K562 (cell line): ENCODE measurements at regions not wholly inside any gene's neighbourhood (a gene's known extent, or its start where the extent isn't known, plus 50 kb on each side); places are given as distances from the start of the nearest gene placed in this dataset.

Experiments used
- ATAC-seq: fragments of 200-7000 bp; cut with Tn5 transposase; 3 replicates; pipeline ENCODE4 v1.9.1; 2020; ENCODE audit warnings: moderate library complexity
- BruUV-seq: library from RNA; stranded (reverse); fragments of 400-500 nt; replicated peaks from 2 replicates; lab custom pipeline; 2021; lab: Mats Ljungman, UMichigan
- CTCF ChIA-PET: fragments of 300-600 bp; formaldehyde crosslinking; extraction: SDS; loops from one replicate; lab custom pipeline; 2021; ENCODE audit warnings: low intra/inter-chr PET ratio; lab: Yijun Ruan, JAX
- POLR2A ChIA-PET: fragments of 300-600, 350-650 bp; sonication (Branson Sonifier 250); formaldehyde crosslinking; extraction: SDS; loops from one replicate; lab custom pipeline; 2021; ENCODE audit warnings: antibody characterized with exemption, inconsistent platforms; lab: Yijun Ruan, JAX
- DNase-seq, 4 experiments: peaks; one replicate each; pipeline versions ENCODE4 v3.0.0 to v3.0.0-alpha.2; 2011 to 2018; ENCODE audit warnings: low spot score in 3 of 4, mixed read lengths in 3 of 4; ENCODE audit errors: extremely low read depth in 1 of 4
- FAIRE-seq: peaks from 2 replicates; lab custom pipeline; 2011; peaks lifted over from hg19 to GRCh38; lab: Jason Lieb, UNC
- H2AFZ ChIP-seq: 2 replicates; pipeline ENCODE4 v1.6.0; 2011; ENCODE audit warnings: low read depth, low read length, control low read depth, inconsistent platforms
- H3K27ac ChIP-seq: fragments of 200-600 bp; 3 replicates; pipeline ENCODE4 v1.8.0; 2011; ENCODE audit warnings: low read depth, mild to moderate bottlenecking, control low read depth, inconsistent platforms, low read length, moderate library complexity, mixed read lengths; ENCODE audit errors: extremely low read depth
- H3K27me3 ChIP-seq, 2 experiments: fragments of 300-600 bp in 1 of 2; 2 replicates in 1 of 2; 3 replicates in 1 of 2; pipeline versions ENCODE4 v1.6.0 to v1.8.0; 2011; ENCODE audit warnings: inconsistent platforms in 2 of 2, low read length in 2 of 2, mild to moderate bottlenecking in 1 of 2, mixed read lengths in 1 of 2, moderate library complexity in 1 of 2; ENCODE audit not compliant: control insufficient read depth in 2 of 2, insufficient read depth in 2 of 2
- H3K36me3 ChIP-seq: fragments of 300-600 bp; 3 replicates; pipeline ENCODE4 v1.8.0; 2011; ENCODE audit warnings: mild to moderate bottlenecking, low read length, inconsistent platforms; ENCODE audit not compliant: control insufficient read depth, insufficient read depth
- H3K4me1 ChIP-seq, 2 experiments: fragments of 200-600 bp in 1 of 2; replicated peaks in 1 of 2; 2 replicates in 1 of 2; 3 replicates in 1 of 2; pipeline versions ENCODE4 v1.5.1 to v1.8.0; 2011; ENCODE audit warnings: inconsistent platforms in 2 of 2, low read length in 2 of 2, mild to moderate bottlenecking in 1 of 2, mixed read lengths in 1 of 2, moderate library complexity in 1 of 2; ENCODE audit not compliant: control insufficient read depth in 2 of 2, insufficient read depth in 2 of 2
- H3K4me2 ChIP-seq: 2 replicates; pipeline ENCODE4 v1.6.1; 2011; ENCODE audit warnings: low read length, control low read depth, inconsistent platforms, mixed read lengths; ENCODE audit not compliant: insufficient read depth
- H3K4me3 ChIP-seq: fragments of 200-600 bp; sonication (generic), shearing (Covaris generic); 2 replicates; pipeline ENCODE4 v1.5.1; 2016; ENCODE audit warnings: control low read depth, inconsistent platforms
- H3K79me2 ChIP-seq: fragments of 200-600 bp; 3 replicates; pipeline ENCODE4 v1.8.0; 2011; ENCODE audit warnings: low read length, inconsistent platforms; ENCODE audit not compliant: control insufficient read depth, insufficient read depth
- H3K9ac ChIP-seq, 2 experiments: 2 replicates each; pipeline versions ENCODE4 v1.6.0 to v1.6.1; 2011; ENCODE audit warnings: low read depth in 2 of 2, low read length in 2 of 2, control low read depth in 1 of 2, inconsistent platforms in 1 of 2, mild to moderate bottlenecking in 1 of 2, mixed read lengths in 1 of 2; ENCODE audit not compliant: insufficient read depth in 1 of 2
- H3K9me1 ChIP-seq: one replicate; pipeline ENCODE4 v1.6.0; 2011; ENCODE audit warnings: inconsistent platforms, mild to moderate bottlenecking, low read length, moderate library complexity; ENCODE audit not compliant: control insufficient read depth, insufficient read depth
- H3K9me3 ChIP-seq: replicated peaks from 2 replicates; pipeline ENCODE4 v1.5.1; 2011; ENCODE audit warnings: low read depth, low read length, inconsistent platforms; ENCODE audit not compliant: control insufficient read depth, insufficient read depth
- H4K20me1 ChIP-seq: replicated peaks from 2 replicates; pipeline ENCODE4 v1.6.1; 2011; ENCODE audit warnings: low read length, inconsistent platforms, mixed read lengths; ENCODE audit not compliant: control insufficient read depth, insufficient read depth
- CBX3 ChIP-seq, 2 experiments: IDR thresholded peaks; 1 replicate in 1 of 2; 2 replicates in 1 of 2; pipeline ENCODE4 v1.6.1; 2012; ENCODE audit warnings: inconsistent platforms in 2 of 2, low read length in 2 of 2, borderline replicate concordance in 1 of 2, control low read depth in 1 of 2
- DMBX1 ChIP-seq: fragments of 250-450 bp; sonication (Bioruptor Pico); IDR thresholded peaks from 2 replicates; pipeline ENCODE4 v1.8.0; 2022; ENCODE audit warnings: inconsistent platforms, mild to moderate bottlenecking, moderate library complexity, borderline replicate concordance
- EP400 ChIP-seq: fragments of 450-650 bp; IDR thresholded peaks from 2 replicates; pipeline ENCODE4 v1.6.1; 2017; ENCODE audit warnings: antibody characterized with exemption, mild to moderate bottlenecking, moderate library complexity
- ETV5 ChIP-seq: sonication (generic); formaldehyde crosslinking; IDR thresholded peaks from 2 replicates; pipeline ENCODE4 v1.4.0; 2020; ENCODE audit warnings: low read depth, mild to moderate bottlenecking, missing genetic modification reagents
- FOXJ2 ChIP-seq: fragments of 200-800 bp; sonication (Bioruptor generic); IDR thresholded peaks from 2 replicates; pipeline ENCODE4 v1.6.1; 2016; ENCODE audit warnings: missing genetic modification characterization, missing compliant biosample characterization
- FOXJ3 ChIP-seq: sonication (generic); formaldehyde crosslinking; IDR thresholded peaks from 2 replicates; pipeline ENCODE4 v1.4.0; 2020; ENCODE audit warnings: mild to moderate bottlenecking, missing genetic modification reagents
- HNRNPUL1 ChIP-seq: fragments of 200-400 bp; formaldehyde crosslinking; IDR thresholded peaks from 2 replicates; pipeline ENCODE4 v1.6.1; 2017; ENCODE audit warnings: low read length
- JUND ChIP-seq, 2 experiments: IDR thresholded peaks; 2 replicates in 1 of 2; 3 replicates in 1 of 2; pipeline ENCODE4 v1.6.1; 2011; ENCODE audit warnings: borderline replicate concordance in 2 of 2, low read depth in 2 of 2, low read length in 2 of 2, improper control_type of control experiment in 1 of 2, missing biosample characterization in 1 of 2, missing genetic modification characterization in 1 of 2, missing genetic modification reagents in 1 of 2
- MTA2 ChIP-seq: fragments of 450-650 bp; IDR thresholded peaks from 2 replicates; pipeline ENCODE4 v1.6.1; 2016; ENCODE audit warnings: low read depth
- NFRKB ChIP-seq: fragments of 450-650 bp; IDR thresholded peaks from 2 replicates; pipeline ENCODE4 v1.6.1; 2016; ENCODE audit warnings: low read depth
- NR3C1 ChIP-seq: sonication (generic); formaldehyde crosslinking; IDR thresholded peaks from 2 replicates; pipeline ENCODE4 v1.8.1; 2022; ENCODE audit warnings: missing genetic modification reagents
- RFX5 ChIP-seq: IDR thresholded peaks from 2 replicates; pipeline ENCODE4 v1.6.1; 2011; ENCODE audit warnings: low read depth, mild to moderate bottlenecking, improper control_type of control experiment, low read length
- SLC30A9 ChIP-seq: fragments of 250-450 bp; sonication (Bioruptor Pico); IDR thresholded peaks from 2 replicates; pipeline ENCODE4 v1.8.0; 2022; ENCODE audit warnings: mild to moderate bottlenecking, moderate library complexity
- STAG1 ChIP-seq: sonication (generic); formaldehyde crosslinking; IDR thresholded peaks from 2 replicates; pipeline ENCODE4 v1.5.0; 2020; ENCODE audit warnings: missing genetic modification reagents, borderline replicate concordance
- TAL1 ChIP-seq: fragments of 450-650 bp; IDR thresholded peaks from 2 replicates; pipeline ENCODE4 v1.6.1; 2016; ENCODE audit warnings: mild to moderate bottlenecking
- ZFP30 ChIP-seq: fragments of 250-450 bp; sonication (Bioruptor Pico); IDR thresholded peaks from 2 replicates; pipeline ENCODE4 v1.8.0; 2022; ENCODE audit warnings: moderate library complexity, mild to moderate bottlenecking, inconsistent platforms, borderline replicate concordance
- ZNF282 ChIP-seq: sonication (generic); formaldehyde crosslinking; IDR thresholded peaks from 2 replicates; pipeline ENCODE4 v1.8.1; 2023; ENCODE audit warnings: missing genetic modification reagents
- ZNF3 ChIP-seq: fragments of 250-450 bp; sonication (Bioruptor Pico); IDR thresholded peaks from 2 replicates; pipeline ENCODE4 v1.5.0; 2021; ENCODE audit warnings: mild to moderate bottlenecking, moderate library complexity
- ZNF445 ChIP-seq: fragments of 250-450 bp; sonication (Bioruptor Pico); IDR thresholded peaks from 2 replicates; pipeline ENCODE4 v1.4.0; 2020; ENCODE audit warnings: low read depth, mild to moderate bottlenecking, moderate library complexity
- ZNF778 ChIP-seq: fragments of 450-650 bp; formaldehyde crosslinking; IDR thresholded peaks from 2 replicates; pipeline ENCODE4 v1.4.0; 2020; ENCODE audit warnings: mild to moderate bottlenecking, moderate library complexity
- WGBS: fragments of 100-300 bp; shearing (Covaris generic); methylation state at CpG from one replicate; pipeline ENCODE4 v1.1.6; 2016; ENCODE audit warnings: low coverage, mixed read lengths; ENCODE audit not compliant: insufficient coverage; ENCODE audit errors: missing lambda C conversion rate; 5-methylcytosine and 5-hydroxymethylcytosine counted together
- in situ Hi-C: fragments of 300-500 bp; cut with MboI; formaldehyde crosslinking; loops from 4 replicates; pipeline ENCODE4 v1.15.0; 2018; ENCODE audit warnings: inconsistent platforms, mixed read lengths
- intact Hi-C: fragments of 100-400 bp; cut with micrococcal nuclease; formaldehyde crosslinking; loops from 2 replicates; pipeline ENCODE4 v1.14.2; 2022

DNA sequence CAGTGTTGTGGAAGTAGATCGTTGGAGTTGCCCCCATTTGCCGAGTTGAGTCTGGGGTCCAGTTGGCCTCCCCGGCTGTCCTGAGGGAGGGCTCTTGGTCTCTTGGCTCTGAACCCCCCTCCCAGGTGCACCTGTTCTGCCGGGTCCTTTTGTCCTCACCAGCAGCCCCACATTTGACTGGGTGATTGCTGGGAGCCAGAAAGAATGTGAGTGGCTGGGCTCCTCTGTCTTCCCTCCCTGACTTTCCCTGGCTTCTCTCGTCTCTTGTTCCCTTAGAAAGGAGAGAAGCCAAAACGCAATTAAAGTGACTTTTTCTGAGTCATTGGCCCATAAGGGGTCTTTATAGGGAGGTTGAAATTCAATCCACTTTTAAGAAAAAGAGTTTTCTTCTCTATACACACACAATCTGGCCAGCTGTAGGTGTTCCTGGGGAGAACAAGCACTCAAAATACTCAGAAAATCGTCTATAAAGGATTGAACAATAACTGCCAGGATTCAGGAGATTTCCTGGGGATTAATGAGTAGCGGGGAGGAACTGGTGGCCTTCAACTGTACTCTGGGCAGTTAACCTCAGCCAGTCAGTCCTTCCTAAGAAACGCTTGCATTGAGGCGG is 131.0 kb downstream of the TMEM182 start:
- no peak for FAIRE-seq
- POLR2A ChIA-PET, result no interaction called here
- no peak overlapping the region for H3K4me2 ChIP-seq
- no peak overlapping the region for H3K9ac ChIP-seq
- no peaks in the 10 kb centered on the region for H3K9me3 ChIP-seq
- ATAC-seq, result no peak
- no peak overlapping the region for H3K27ac ChIP-seq
- no peaks in the 10 kb centered on the region for H3K9me1 ChIP-seq
- no peaks in the 10 kb centered on the region for H3K79me2 ChIP-seq
- in situ Hi-C loops (no loop called here), intact Hi-C loops (no loop called here)
- no TSS peak for BruUV-seq
- CTCF ChIA-PET, result no interaction called here
- no peaks in the 10 kb centered on the region for H3K27me3 ChIP-seq
- no peak for DNase-seq
- H4K20me1 ChIP-seq, result no peaks in the 10 kb centered on the region
- 11% methylated on average over 10 of the region's 10 CpGs for WGBS
- no peak overlapping the region for H2AFZ ChIP-seq
- no peaks in the 10 kb centered on the region for H3K36me3 ChIP-seq
- peaks cover 5 to 14% of the 10 kb centered on the region in 2 experiments for H3K4me1 ChIP-seq
- no peak overlapping the region for H3K4me3 ChIP-seq
- TF ChIP-seq ZNF3 (CRISPR knock-in tag) (no peak), SLC30A9 (CRISPR knock-in tag) (no peak), FOXJ3 (CRISPR knock-in tag) (no peak), CBX3 (IDR thresholded peaks at IDR 0.05; ENCODE audit: borderline replicate concordance in 1 of 2, low read length in 2 of 2) (no peak), HNRNPUL1 (no peak), DMBX1 (no peak), ZFP30 (CRISPR knock-in tag) (no peak), FOXJ2 (tag) (no peak), ZNF445 (CRISPR knock-in tag) (no peak), JUND (IDR thresholded peaks at IDR 0.05; ENCODE audit: borderline replicate concordance, low read depth, low read length) (no peak), JUND (tag; IDR thresholded peaks at IDR 0.05; ENCODE audit: borderline replicate concordance, low read depth, low read length) (no peak), ZNF282 (CRISPR knock-in tag) (no peak), NR3C1 (CRISPR knock-in tag) (no peak), ZNF778 (CRISPR knock-in tag) (no peak), TAL1 (no peak), ETV5 (no peak), MTA2 (no peak), NFRKB (no peak), RFX5 (no peak), EP400 (no peak), STAG1 (CRISPR knock-in tag) (no peak)
